Stomach (tissue), 8 donors: ENCODE measurements at regions not wholly inside any gene's neighbourhood (a gene's known extent, or its start where the extent isn't known, plus 50 kb on each side); places are given as distances from the start of the nearest gene placed in this dataset.

ENCODE experiments used
- DNase-seq, 2 donors: peaks; one replicate each; pipeline versions ENCODE4 v3.0.0 to v3.0.0-alpha.2; 2013 to 2019
- H3K27ac ChIP-seq, 5 donors: fragments of 200-600 bp in 4 of 5; sonication (generic) in 4 of 5; one replicate each; pipeline ENCODE4 v1.5.1; 2013 to 2019; ENCODE audit warnings: mild to moderate bottlenecking in 1 of 5, moderate library complexity in 1 of 5
- H3K27me3 ChIP-seq, 3 donors: fragments of 200-600 bp; sonication (generic); one replicate each; pipeline ENCODE4 v1.5.1; 2017 to 2019; ENCODE audit warnings: mixed run types in 1 of 3
- H3K36me3 ChIP-seq, 4 donors: fragments of 200-600 bp; sonication (generic); 1 replicate in 3 of 4; 2 replicates in 1 of 4; pipeline ENCODE4 v1.5.1; 2016 to 2019
- H3K4me1 ChIP-seq, 4 donors: fragments of 200-600 bp; sonication (generic); one replicate each; pipeline ENCODE4 v1.5.1; 2016 to 2019
- H3K4me3 ChIP-seq, 4 donors: fragments of 200-600 bp; sonication (generic) in 3 of 4; one replicate each; pipeline ENCODE4 v1.5.1; 2016 to 2019; ENCODE audit warnings: mild to moderate bottlenecking in 1 of 4
- H3K9me3 ChIP-seq, 4 donors: fragments of 200-600 bp; sonication (generic); one replicate each; pipeline ENCODE4 v1.5.1; 2016 to 2019
- EP300 ChIP-seq: sonication (generic); formaldehyde crosslinking; IDR thresholded peaks from one replicate; pipeline ENCODE4 v1.6.1; 2017; ENCODE audit warnings: antibody characterized with exemption
- POLR2A ChIP-seq, 4 donors: fragments of 450-650 bp; IDR thresholded peaks; one replicate each; pipeline ENCODE4 v1.6.1; 2016; ENCODE audit warnings: antibody characterized with exemption in 4 of 4, control low read depth in 2 of 4, mild to moderate bottlenecking in 1 of 4, moderate library complexity in 1 of 4
- POLR2AphosphoS5 ChIP-seq, 3 donors: sonication (generic); formaldehyde crosslinking; IDR thresholded peaks; one replicate each; pipeline ENCODE4 v1.6.1; 2016; ENCODE audit warnings: antibody characterized with exemption in 3 of 3
- WGBS, 5 donors: extraction: QIAGEN DNeasy Blood & Tissue Kit in 3 of 5; methylation state at CpG; one replicate each; pipeline versions ENCODE4 v1.1.5 to v1.1.7; 2013 to 2018; 5-methylcytosine and 5-hydroxymethylcytosine counted together
- intact Hi-C: fragments of 100-400 bp; cut with DNase I; formaldehyde crosslinking; loops from one replicate; pipeline ENCODE4 v1.15.1; 2023; ENCODE audit warnings: low total_unique reads
- TF ChIP-seq, protein P1 (sequence below), 7 experiments: fragments of 450-650 bp in 4 of 7; fragments of 200-600 bp in 3 of 7; sonication (generic) in 3 of 7; IDR thresholded peaks; one replicate each; pipeline ENCODE4 v1.5.1; 2016 to 2019; ENCODE audit warnings: antibody characterized with exemption in 7 of 7, control low read depth in 2 of 7, mild to moderate bottlenecking in 1 of 7
- donor health status: healthy with polysubstance abuse.
- donor health status: Bipolar disorder and iron deficiency.
- donor health status: healthy.

DNA sequence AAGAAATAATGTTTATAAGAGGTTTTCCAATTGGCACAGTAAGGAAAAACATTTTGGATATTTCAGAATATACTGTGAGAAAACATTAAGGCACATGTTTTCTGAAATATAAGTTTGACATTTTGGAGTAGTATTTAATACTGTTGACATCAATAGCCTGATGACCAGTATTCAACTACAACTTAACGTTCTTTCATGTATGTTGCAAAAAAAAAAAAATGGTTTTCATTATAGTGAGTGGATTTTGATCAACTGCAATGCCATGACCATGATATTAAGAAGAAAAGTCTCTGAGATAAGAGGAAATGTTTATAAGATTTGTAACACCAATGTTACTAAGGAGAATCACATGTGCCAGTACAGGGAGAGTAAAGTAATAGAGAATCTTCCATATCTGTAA, 252.8 kb upstream of the RORA start:
- TF ChIP-seq POLR2A (IDR thresholded peaks at IDR 0.05) (no peak), POLR2AphosphoS5 (IDR thresholded peaks at IDR 0.05) (no peak), EP300 (no peak)
- TF ChIP-seq, protein P1, sequence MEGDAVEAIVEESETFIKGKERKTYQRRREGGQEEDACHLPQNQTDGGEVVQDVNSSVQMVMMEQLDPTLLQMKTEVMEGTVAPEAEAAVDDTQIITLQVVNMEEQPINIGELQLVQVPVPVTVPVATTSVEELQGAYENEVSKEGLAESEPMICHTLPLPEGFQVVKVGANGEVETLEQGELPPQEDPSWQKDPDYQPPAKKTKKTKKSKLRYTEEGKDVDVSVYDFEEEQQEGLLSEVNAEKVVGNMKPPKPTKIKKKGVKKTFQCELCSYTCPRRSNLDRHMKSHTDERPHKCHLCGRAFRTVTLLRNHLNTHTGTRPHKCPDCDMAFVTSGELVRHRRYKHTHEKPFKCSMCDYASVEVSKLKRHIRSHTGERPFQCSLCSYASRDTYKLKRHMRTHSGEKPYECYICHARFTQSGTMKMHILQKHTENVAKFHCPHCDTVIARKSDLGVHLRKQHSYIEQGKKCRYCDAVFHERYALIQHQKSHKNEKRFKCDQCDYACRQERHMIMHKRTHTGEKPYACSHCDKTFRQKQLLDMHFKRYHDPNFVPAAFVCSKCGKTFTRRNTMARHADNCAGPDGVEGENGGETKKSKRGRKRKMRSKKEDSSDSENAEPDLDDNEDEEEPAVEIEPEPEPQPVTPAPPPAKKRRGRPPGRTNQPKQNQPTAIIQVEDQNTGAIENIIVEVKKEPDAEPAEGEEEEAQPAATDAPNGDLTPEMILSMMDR (IDR thresholded peaks at IDR 0.05), result no peak
- intact Hi-C loops, result no loop called here
- no peak overlapping the region for H3K4me3 ChIP-seq
- no peaks in the 10 kb centered on the region for H3K27me3 ChIP-seq
- H3K27ac ChIP-seq, result no peak overlapping the region
- H3K36me3 ChIP-seq, result no peaks in the 10 kb centered on the region
- no peak for DNase-seq
- no peaks in the 10 kb centered on the region for H3K9me3 ChIP-seq
- WGBS, 5 donors, result 65 to 85% (median 69%) methylated on average over 1 of the region's 1 CpG
- H3K4me1 ChIP-seq, result no peaks in the 10 kb centered on the region

DNA sequence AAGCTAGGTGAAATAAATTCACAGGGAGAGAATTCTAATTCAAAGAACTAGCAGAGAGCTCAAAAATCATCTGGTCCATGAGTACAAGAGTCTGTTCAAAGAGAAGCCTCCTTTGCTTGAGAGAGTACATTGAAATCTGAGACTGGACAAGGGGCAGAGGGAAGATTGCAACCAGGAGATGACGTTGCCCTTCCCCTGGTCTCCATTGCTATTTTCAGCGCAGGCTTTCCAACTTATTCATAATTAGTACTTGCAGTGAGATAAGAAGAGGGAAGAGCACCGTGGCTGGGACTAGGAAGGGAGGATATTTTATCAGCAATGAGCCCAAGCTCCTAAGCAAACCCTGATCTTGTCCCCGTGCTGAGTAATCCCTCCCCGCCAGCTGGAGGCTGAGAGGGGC, 251.8 kb upstream of the RORA start:
- H3K4me1 ChIP-seq, result no peaks in the 10 kb centered on the region
- H3K4me3 ChIP-seq, result no peak overlapping the region
- no peaks in the 10 kb centered on the region for H3K9me3 ChIP-seq
- intact Hi-C loops, result no loop called here
- no peaks in the 10 kb centered on the region for H3K27me3 ChIP-seq
- no peak for DNase-seq
- WGBS, 5 donors, result 46 to 58% (median 55%) methylated on average over 5 of the region's 5 CpGs
- H3K27ac ChIP-seq, result no peak overlapping the region
- TF ChIP-seq POLR2AphosphoS5 (IDR thresholded peaks at IDR 0.05), result no peak
- no peak for TF ChIP-seq EP300
- TF ChIP-seq, protein P1 (IDR thresholded peaks at IDR 0.05), result no peak
- TF ChIP-seq POLR2A (IDR thresholded peaks at IDR 0.05), result no peak
- no peaks in the 10 kb centered on the region for H3K36me3 ChIP-seq

DNA sequence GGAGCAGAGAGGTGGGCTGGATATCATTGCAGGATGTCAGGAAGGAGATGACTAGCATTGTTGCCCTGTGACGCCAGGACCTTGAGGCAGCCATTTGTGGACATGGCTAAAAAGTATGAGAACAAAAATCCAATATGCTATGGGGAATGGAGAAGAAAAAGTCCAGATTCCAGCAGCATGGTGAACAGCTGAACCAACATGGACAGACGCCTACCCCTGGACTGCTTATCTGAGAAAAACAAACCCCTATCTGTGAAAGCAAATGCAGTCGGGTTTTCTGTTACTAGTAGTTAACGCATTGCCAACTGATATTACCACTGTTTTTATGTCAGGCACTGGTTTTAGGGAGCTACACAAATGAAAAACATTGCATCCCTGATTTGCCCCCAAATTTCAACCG, 251.2 kb upstream of the RORA start:
- DNase-seq, result no peak

DNA sequence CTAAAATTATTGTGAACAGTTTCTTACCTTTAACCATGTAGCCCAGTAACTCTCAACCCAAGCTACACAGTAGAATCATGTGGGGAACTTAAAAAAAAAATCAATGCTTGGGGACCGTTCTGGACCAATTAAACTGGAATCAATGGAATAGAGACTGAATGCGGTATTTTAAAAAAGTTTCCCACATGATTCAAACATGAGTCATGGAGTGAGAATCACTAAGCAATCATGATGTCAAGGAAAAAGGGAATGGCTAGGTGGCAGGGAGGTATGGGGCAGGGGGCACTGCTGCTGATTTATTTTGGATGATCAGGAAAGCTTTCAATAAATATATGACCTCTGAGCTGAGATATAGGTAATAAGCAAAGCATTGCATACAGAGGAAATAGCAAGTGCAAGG, 250.5 kb upstream of the RORA start:
- no peak for DNase-seq
- H3K9me3 ChIP-seq, result no peaks in the 10 kb centered on the region
- H3K27ac ChIP-seq, result no peak overlapping the region
- 75 to 86% (median 80%) methylated on average over 2 of the region's 2 CpGs for WGBS, 5 donors
- TF ChIP-seq EP300, result no peak
- H3K4me1 ChIP-seq, result no peaks in the 10 kb centered on the region
- no peaks in the 10 kb centered on the region for H3K36me3 ChIP-seq
- H3K4me3 ChIP-seq, result no peak overlapping the region
- H3K27me3 ChIP-seq, result no peaks in the 10 kb centered on the region
- intact Hi-C loops, result no loop called here

More for the DNA sequence above, 251.2 kb upstream of the RORA start:
- no peaks in the 10 kb centered on the region for H3K4me1 ChIP-seq
- no peaks in the 10 kb centered on the region for H3K9me3 ChIP-seq
- no peak overlapping the region for H3K27ac ChIP-seq
- no peak for TF ChIP-seq EP300
- no peak for TF ChIP-seq POLR2AphosphoS5 (IDR thresholded peaks at IDR 0.05)
- TF ChIP-seq POLR2A (IDR thresholded peaks at IDR 0.05), result no peak
- intact Hi-C loops, result no loop called here
- 50 to 66% (median 59%) methylated on average over 5 of the region's 5 CpGs for WGBS, 5 donors
- no peak overlapping the region for H3K4me3 ChIP-seq
- H3K36me3 ChIP-seq, result no peaks in the 10 kb centered on the region
- H3K27me3 ChIP-seq, result no peaks in the 10 kb centered on the region

DNA sequence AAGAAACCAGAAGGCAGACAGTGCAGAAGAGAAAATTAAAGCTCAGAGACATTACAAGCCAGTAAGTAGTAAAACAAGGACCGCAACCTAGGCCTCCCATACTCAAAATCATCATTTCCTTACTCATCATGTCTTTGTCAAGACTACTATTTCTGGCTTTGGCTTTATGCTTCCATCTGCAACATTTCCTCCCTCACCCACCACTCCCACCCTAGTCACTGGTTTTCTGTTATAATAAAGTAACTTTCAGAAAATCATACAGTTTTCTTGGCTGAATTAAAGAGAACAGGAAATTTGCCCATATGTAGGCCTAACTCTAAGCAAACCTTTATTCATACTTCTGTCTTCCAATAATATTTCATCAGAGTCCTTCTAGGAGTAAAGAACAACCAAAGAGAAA, 247.6 kb upstream of the RORA start:
- intact Hi-C loops, result no loop called here
- no peak overlapping the region for H3K27ac ChIP-seq
- no peak overlapping the region for H3K4me3 ChIP-seq
- no peaks in the 10 kb centered on the region for H3K36me3 ChIP-seq
- H3K27me3 ChIP-seq, result no peaks in the 10 kb centered on the region
- 87 to 100% (median 93%) methylated on average over 1 of the region's 1 CpG for WGBS, 5 donors
- no peaks in the 10 kb centered on the region for H3K9me3 ChIP-seq
- H3K4me1 ChIP-seq, result no peaks in the 10 kb centered on the region
- no peak for DNase-seq
- TF ChIP-seq EP300, result no peak
- TF ChIP-seq POLR2A (IDR thresholded peaks at IDR 0.05), result no peak
- no peak for TF ChIP-seq POLR2AphosphoS5 (IDR thresholded peaks at IDR 0.05)
- TF ChIP-seq, protein P1 (IDR thresholded peaks at IDR 0.05), result no peak
